ENCODE measurements at regions not wholly inside any gene's neighbourhood (a gene's known extent, or its start where the extent isn't known, plus 50 kb on each side); places are given as distances from the start of the nearest gene placed in this dataset.

DNA sequence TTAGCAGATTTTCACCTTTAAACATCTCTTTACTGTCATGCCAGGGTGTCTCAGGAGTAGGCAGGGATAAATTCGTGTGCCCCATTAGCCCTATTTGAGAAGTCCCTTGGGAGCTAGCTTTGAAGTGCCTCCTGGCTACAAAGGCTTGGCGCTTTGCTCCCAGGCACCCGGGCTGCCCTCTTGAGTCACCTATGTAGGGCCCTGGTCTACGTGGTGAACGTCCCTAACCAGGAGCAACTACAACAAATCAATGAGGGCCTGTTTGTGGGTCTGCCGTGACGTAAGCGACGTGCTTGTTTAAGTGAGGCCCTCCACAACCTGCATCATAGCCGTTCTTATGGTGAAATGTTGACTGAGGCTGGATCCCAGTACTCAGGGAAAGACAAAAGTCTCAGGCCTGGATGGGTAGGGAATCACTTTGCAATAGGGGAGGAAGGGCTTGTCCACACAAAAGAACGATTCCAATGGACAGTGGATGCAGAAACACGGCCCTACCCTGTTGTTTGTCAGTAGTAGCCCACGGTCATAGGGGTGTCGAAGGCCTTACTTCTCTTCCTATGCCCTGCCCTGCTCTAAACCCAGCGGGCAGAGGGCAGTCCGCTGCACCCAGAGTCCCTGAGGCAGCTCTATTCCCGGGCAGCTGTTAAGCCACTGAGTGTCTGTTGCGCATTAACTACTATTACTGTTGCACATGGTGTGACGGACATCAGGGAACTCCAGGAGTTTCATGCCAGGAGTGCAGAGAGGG is 93.9 kb downstream of the INHBB start:
- H3K27me3 ChIP-seq (ENCODE audit: control insufficient read depth, insufficient read depth, low read length): peaks cover 31% of the 10 kb centered on the region

DNA sequence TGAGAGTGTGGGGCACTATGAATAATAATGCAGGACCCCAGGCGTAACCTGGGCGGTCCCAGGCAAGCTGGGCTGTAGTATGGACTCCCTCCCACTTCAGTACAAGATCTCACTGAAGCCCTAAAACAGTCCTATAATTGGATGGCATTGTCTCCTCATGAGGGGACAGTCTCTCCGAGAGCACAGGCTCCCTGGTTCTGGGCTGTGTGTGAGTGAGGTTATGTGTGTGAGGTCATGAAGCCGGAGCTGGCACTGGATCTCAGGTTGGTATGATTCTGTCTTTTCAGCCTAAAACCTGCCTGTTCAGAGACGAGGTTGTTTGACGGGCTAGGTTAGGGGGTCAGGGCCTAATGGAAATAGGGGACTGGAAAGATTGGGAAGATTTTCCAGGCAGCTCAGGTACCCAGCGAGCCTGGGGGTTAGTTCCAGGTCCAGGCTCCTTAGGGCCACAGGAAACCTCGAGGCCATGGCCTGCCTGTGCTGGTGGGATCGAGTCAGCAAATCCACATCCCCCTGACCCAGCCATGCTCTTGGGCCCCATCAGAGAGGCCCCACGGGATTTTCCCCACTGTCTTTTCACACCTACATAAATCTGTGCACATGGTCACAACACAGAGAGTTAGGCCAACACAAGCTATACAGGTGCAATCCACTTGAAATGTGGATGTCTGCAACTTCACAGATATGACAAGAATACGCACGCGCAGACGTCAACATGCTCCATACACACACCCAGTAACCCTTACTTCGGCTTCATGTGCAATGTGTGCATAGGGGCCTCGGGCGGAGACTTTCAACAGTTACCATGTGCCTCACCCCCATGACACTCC is 94.8 kb downstream of the INHBB start:
- 89% methylated on average over 15 of the region's 17 CpGs for WGBS (ENCODE audit: insufficient coverage)
- H3K27me3 ChIP-seq (ENCODE audit: control insufficient read depth, insufficient read depth, low read length): peaks cover 31% of the 10 kb centered on the region
- peak in 1 of 6 donors; percentile 15 for DNase-seq (ENCODE audit: low read depth in 4 of 6, low spot score in 6 of 6)

More for the DNA sequence above, 93.9 kb downstream of the INHBB start:
- 87% methylated on average over 12 of the region's 19 CpGs for WGBS (ENCODE audit: insufficient coverage)
- no peak overlapping the region for H3K4me3 ChIP-seq (ENCODE audit: low read depth, low read length)
- H3K4me1 ChIP-seq (ENCODE audit: control insufficient read depth, insufficient read depth, low read length): peaks cover 29% of the 10 kb centered on the region
- no peak overlapping the region for H3K27ac ChIP-seq (ENCODE audit: low read depth, low read length)
- no peaks in the 10 kb centered on the region for H3K9me3 ChIP-seq (ENCODE audit: control insufficient read depth, insufficient read depth, low read length)
- DNase-seq (ENCODE audit: low read depth in 4 of 6, low spot score in 6 of 6): no peak
- H3K36me3 ChIP-seq (ENCODE audit: control insufficient read depth, insufficient read depth, low read length): no peaks in the 10 kb centered on the region

DNA sequence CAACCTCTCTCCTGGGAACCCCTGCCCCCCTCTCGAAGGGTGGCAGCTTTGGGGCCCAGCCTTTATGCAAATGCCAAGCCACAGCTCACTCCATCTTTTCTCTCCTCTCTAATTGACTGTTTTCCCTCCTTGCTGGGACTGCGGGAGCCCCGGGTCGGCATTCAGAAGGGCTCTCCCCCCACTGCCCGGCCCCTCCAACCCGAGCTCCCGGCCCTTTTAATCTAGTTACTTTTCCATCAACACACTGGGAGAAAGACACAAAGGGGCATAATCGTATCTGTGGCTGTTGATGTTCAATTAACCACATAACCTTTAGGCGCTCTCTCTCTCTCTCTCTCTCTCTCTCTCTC is 95.4 kb downstream of the INHBB start:
- 38% methylated on average over 6 of the region's 9 CpGs for WGBS (ENCODE audit: insufficient coverage)
- H3K27me3 ChIP-seq (ENCODE audit: control insufficient read depth, insufficient read depth, low read length): peaks cover 31% of the 10 kb centered on the region
- H3K4me3 ChIP-seq (ENCODE audit: low read depth, low read length): no peak overlapping the region

More for the DNA sequence above, 94.8 kb downstream of the INHBB start:
- Histone ChIP-seq H3K4me3 (ENCODE audit: low read depth, low read length) (no peak overlapping the region), H3K4me1 (ENCODE audit: control insufficient read depth, insufficient read depth, low read length) (peaks cover 24% of the 10 kb centered on the region), H3K27ac (ENCODE audit: low read depth, low read length) (no peak overlapping the region), H3K9me3 (ENCODE audit: control insufficient read depth, insufficient read depth, low read length) (no peaks in the 10 kb centered on the region), H3K36me3 (ENCODE audit: control insufficient read depth, insufficient read depth, low read length) (no peaks in the 10 kb centered on the region)

DNA sequence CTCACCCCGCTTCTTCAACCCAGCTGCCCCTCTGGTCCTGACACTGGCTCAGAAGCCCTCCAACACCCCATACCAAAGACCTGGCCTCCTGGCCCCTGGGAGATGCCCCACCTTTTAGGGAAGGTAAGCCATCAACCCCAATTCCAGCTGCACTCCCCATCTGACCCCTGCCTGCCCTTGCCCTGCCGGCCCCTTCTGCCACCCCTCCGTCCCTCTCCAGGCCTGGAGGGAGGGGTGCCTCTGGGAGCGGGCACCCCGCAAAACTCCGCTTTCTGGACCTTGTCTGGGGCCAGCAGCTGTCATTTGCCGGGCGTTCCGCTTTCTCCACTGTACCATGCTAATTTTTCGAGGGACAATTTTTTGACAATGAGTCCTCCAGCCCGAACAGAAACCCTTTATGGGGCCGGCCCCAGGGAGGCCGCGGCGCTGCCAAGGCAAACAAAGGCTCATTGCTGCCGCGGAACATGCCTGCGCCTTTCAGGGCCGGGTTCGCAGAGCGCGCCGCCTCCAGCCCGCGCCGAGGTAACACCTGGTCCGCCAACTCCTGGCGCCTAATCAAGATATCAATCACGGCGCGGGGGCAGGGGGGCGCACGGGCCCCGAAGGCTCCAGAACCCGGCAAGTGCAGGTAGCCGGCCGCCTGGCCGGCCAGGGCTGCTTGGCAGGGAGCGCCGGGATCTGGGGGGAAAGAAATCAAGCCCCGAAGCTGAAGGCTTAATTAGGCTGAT is 96.0 kb downstream of the INHBB start:
- Histone ChIP-seq H3K27me3 (ENCODE audit: control insufficient read depth, insufficient read depth, low read length) (peaks cover 31% of the 10 kb centered on the region), H3K4me1 (ENCODE audit: control insufficient read depth, insufficient read depth, low read length) (peaks cover 26% of the 10 kb centered on the region)
- peak; percentile 21 to 90 (median 60) for DNase-seq (ENCODE audit: low read depth in 4 of 6, low spot score in 6 of 6)

More for the DNA sequence above, 95.4 kb downstream of the INHBB start:
- Histone ChIP-seq H3K4me1 (ENCODE audit: control insufficient read depth, insufficient read depth, low read length) (peaks cover 24% of the 10 kb centered on the region), H3K9me3 (ENCODE audit: control insufficient read depth, insufficient read depth, low read length) (no peaks in the 10 kb centered on the region), H3K36me3 (ENCODE audit: control insufficient read depth, insufficient read depth, low read length) (no peaks in the 10 kb centered on the region), H3K27ac (ENCODE audit: low read depth, low read length) (no peak overlapping the region)
- peak in 2 of 6 donors; percentile 18 to 43 for DNase-seq (ENCODE audit: low read depth in 4 of 6, low spot score in 6 of 6)

DNA sequence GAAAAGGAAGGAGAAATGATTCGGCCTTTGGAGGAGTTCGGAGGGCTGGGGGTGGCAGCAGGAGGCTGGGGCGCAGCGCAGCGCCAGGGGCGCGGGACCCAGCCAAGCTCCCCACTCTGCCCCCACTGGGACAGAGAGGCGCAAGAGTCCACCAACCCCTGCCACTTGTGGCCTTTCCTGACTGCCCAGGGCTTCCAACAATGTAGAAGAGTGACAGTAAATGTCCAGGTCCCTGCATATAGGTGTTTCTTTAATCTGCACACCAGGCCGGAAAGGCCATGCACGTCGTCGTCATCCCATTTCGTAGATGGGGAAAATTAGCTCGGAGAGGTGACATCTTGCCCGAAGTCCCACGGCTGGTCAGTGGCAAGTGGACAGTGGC is 96.6 kb downstream of the INHBB start:
- Histone ChIP-seq H3K4me1 (ENCODE audit: control insufficient read depth, insufficient read depth, low read length) (peaks cover 26% of the 10 kb centered on the region), H3K36me3 (ENCODE audit: control insufficient read depth, insufficient read depth, low read length) (no peaks in the 10 kb centered on the region), H3K4me3 (ENCODE audit: low read depth, low read length) (peak overlapping the region; percentile 9), H3K9me3 (ENCODE audit: control insufficient read depth, insufficient read depth, low read length) (no peaks in the 10 kb centered on the region), H3K27ac (ENCODE audit: low read depth, low read length) (no peak overlapping the region), H3K27me3 (ENCODE audit: control insufficient read depth, insufficient read depth, low read length) (peaks cover 31% of the 10 kb centered on the region)
- peak in 1 of 6 donors; percentile 26 for DNase-seq (ENCODE audit: low read depth in 4 of 6, low spot score in 6 of 6)
- 21% methylated on average over 13 of the region's 16 CpGs for WGBS (ENCODE audit: insufficient coverage)

More for the DNA sequence above, 96.0 kb downstream of the INHBB start:
- peak overlapping the region; percentile 9 for H3K4me3 ChIP-seq (ENCODE audit: low read depth, low read length)
- H3K27ac ChIP-seq (ENCODE audit: low read depth, low read length): no peak overlapping the region
- H3K9me3 ChIP-seq (ENCODE audit: control insufficient read depth, insufficient read depth, low read length): no peaks in the 10 kb centered on the region
- WGBS (ENCODE audit: insufficient coverage): 3% methylated on average over 39 of the region's 41 CpGs
- H3K36me3 ChIP-seq (ENCODE audit: control insufficient read depth, insufficient read depth, low read length): no peaks in the 10 kb centered on the region

DNA sequence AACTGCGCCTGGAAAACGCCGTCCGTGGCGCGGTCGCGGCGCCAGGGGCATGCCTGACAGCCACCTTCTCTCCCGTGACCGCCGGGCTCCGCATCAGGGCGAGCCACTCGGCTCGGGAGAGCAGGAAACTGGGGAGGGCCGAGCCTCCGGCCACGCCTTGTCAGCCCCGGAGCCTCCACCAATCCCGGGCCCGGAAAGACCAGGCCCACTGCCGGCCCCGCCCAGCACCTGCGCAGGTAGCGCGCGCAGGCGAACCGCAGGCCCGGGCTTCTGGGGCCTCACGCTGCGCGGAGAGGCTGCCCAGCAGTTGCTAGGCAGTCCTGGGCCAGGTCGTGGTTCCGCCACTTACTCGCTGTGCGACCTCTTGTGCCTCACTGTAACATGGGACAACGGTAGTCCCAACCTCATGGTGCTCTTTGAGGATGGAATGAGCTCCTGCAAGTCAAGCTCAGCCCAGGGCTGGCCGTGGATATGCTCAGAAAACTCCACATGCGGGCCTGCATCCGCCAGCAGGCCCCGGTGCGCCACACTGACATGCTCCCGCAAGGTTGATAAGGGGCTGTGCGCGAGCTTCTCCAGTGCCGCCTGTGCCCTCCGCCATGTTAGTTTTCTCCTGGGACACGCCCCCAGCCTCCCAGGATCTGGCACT is 97.1 kb downstream of the INHBB start:
- Histone ChIP-seq H3K36me3 (ENCODE audit: control insufficient read depth, insufficient read depth, low read length) (no peaks in the 10 kb centered on the region), H3K27me3 (ENCODE audit: control insufficient read depth, insufficient read depth, low read length) (peaks cover 31% of the 10 kb centered on the region), H3K27ac (ENCODE audit: low read depth, low read length) (no peak overlapping the region), H3K4me1 (ENCODE audit: control insufficient read depth, insufficient read depth, low read length) (peaks cover 26% of the 10 kb centered on the region), H3K4me3 (ENCODE audit: low read depth, low read length) (no peak overlapping the region), H3K9me3 (ENCODE audit: control insufficient read depth, insufficient read depth, low read length) (no peaks in the 10 kb centered on the region)
- DNase-seq (ENCODE audit: low read depth in 4 of 6, low spot score in 6 of 6): peak in 1 of 6 donors; percentile 46
- WGBS (ENCODE audit: insufficient coverage): 31% methylated on average over 50 of the region's 50 CpGs

DNA sequence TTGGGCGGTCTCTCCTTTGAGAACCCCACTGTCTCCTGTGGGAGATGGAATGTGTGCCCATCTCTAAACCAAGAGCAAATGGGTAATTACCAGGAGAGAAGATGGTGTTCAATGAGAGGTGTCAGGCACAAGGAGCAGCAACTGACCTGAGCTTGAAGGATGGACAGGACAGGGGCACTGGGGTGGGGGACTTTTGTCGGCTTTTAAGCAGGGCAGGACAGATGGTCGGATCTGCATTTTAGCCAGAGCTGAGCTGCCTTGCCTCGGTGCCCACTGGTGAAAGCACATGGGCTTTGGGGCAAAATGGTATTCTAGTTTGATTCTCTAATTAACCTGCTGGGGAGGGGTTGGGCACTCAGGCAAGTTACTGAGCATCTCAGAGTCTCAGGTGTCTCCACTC is 98.0 kb downstream of the INHBB start:
- WGBS (ENCODE audit: insufficient coverage): 100% methylated on average over 2 of the region's 4 CpGs
- DNase-seq (ENCODE audit: low read depth in 4 of 6, low spot score in 6 of 6): no peak

DNA sequence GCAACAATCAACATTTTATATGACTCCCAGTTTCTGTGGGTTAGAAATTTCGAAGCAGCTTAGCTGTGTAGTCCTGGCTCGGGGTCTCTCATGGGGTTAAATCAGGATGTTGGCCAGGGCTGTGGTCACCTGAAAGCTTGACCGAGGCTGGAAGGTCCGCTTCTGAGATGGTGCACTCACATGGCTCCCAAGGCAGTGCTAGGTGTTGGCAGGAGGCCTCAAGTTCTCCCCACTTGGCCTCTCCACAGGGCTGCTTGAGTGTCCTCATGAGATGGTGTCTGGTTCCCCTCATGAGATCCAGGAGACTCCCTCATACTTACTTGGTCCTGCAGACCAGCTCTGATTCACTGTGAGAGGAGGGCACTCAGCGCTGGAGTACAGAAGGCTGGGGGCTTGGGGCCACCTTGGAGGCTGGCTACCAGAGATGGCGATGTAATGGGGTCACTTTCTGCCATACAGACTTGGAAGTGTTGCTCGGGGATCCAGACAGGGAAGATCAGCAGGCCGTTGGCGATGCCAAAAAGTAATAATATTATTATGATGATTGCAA is 98.8 kb downstream of the INHBB start:
- Histone ChIP-seq H3K4me3 (ENCODE audit: low read depth, low read length) (no peak overlapping the region), H3K27ac (ENCODE audit: low read depth, low read length) (no peak overlapping the region), H3K9me3 (ENCODE audit: control insufficient read depth, insufficient read depth, low read length) (no peaks in the 10 kb centered on the region), H3K36me3 (ENCODE audit: control insufficient read depth, insufficient read depth, low read length) (no peaks in the 10 kb centered on the region), H3K27me3 (ENCODE audit: control insufficient read depth, insufficient read depth, low read length) (peaks cover 30% of the 10 kb centered on the region), H3K4me1 (ENCODE audit: control insufficient read depth, insufficient read depth, low read length) (peaks cover 32% of the 10 kb centered on the region)
- DNase-seq (ENCODE audit: low read depth in 4 of 6, low spot score in 6 of 6): no peak
- WGBS (ENCODE audit: insufficient coverage): 97% methylated on average over 4 of the region's 9 CpGs

More for the DNA sequence above, 98.0 kb downstream of the INHBB start:
- Histone ChIP-seq H3K4me1 (ENCODE audit: control insufficient read depth, insufficient read depth, low read length) (peaks cover 28% of the 10 kb centered on the region), H3K4me3 (ENCODE audit: low read depth, low read length) (no peak overlapping the region), H3K27ac (ENCODE audit: low read depth, low read length) (no peak overlapping the region), H3K9me3 (ENCODE audit: control insufficient read depth, insufficient read depth, low read length) (no peaks in the 10 kb centered on the region), H3K36me3 (ENCODE audit: control insufficient read depth, insufficient read depth, low read length) (no peaks in the 10 kb centered on the region), H3K27me3 (ENCODE audit: control insufficient read depth, insufficient read depth, low read length) (peaks cover 31% of the 10 kb centered on the region)

Measured in spinal cord (tissue), 9 donors.